Nephron (organoid): ENCODE measurements at regions not wholly inside any gene's neighbourhood (a gene's known extent, or its start where the extent isn't known, plus 50 kb on each side); places are given as distances from the start of the nearest gene placed in this dataset.

Source experiments
- H3K27ac Mint-ChIP-seq, 3 experiments: 2 replicates each; pipeline ENCODE4 v1.8.0; 2020; ENCODE audit warnings: mixed read lengths in 3 of 3, mild to moderate bottlenecking in 2 of 3, moderate library complexity in 1 of 3
- H3K27me3 Mint-ChIP-seq: 2 replicates; pipeline ENCODE4 v1.8.0; 2021; ENCODE audit warnings: low read depth, mild to moderate bottlenecking, moderate library complexity, mixed read lengths
- H3K36me3 Mint-ChIP-seq: 2 replicates; pipeline ENCODE4 v1.8.0; 2020; ENCODE audit warnings: low read depth, mixed read lengths
- H3K4me1 Mint-ChIP-seq: 2 replicates; pipeline ENCODE4 v1.8.0; 2020; ENCODE audit warnings: mixed read lengths
- H3K4me3 Mint-ChIP-seq, 3 experiments: 2 replicates each; pipeline ENCODE4 v1.8.0; 2020; ENCODE audit warnings: mild to moderate bottlenecking in 3 of 3, mixed read lengths in 3 of 3, moderate library complexity in 2 of 3
- H3K9me3 Mint-ChIP-seq: 2 replicates; pipeline ENCODE4 v1.8.0; 2020; ENCODE audit warnings: mixed read lengths
- TF ChIP-seq, protein P1 (sequence below), 3 experiments: fragments of 200-600 bp; sonication (generic); IDR thresholded peaks; one replicate each; pipeline ENCODE4 v1.5.0; 2021; ENCODE audit warnings: antibody characterized with exemption in 3 of 3; ENCODE audit not compliant: unreplicated experiment in 3 of 3

DNA sequence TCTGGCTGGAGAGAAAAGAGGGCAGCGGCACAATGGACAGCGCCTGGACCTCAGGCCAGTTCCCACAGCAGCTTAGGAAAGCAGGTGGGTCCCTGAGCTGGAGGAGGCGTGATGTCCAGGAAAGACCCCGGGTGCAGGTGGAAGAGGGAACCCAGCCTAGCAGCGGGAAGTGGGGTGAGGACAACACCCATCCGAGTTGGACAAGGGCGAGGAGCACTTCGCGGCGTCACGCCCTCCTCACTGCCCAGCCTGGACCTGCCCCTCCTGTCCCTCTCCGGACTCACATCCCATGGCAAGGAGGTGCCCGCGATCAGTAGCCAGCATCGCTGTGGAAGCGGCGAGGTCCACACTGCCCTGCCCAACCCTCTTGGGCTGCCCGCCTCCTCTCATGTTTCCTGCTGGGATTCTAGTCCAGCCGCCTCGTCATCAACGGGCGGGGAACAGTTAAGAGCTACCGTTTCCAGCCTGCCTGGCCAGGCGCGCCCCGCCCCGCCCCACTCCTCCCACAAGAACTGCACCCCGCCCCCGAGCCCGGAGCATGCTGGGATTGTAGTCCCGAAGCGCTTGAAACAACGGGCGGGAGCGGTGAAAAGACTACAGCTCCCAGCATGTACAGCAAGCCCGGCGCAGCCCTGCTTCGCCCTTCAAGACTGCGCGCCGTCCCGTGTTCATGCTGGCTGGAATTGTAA is 930.6 kb upstream of the ZNF722 start:
- Mint-ChIP-seq H3K9me3 (peaks cover 64% of the 10 kb centered on the region), H3K4me3 (no peak overlapping the region), H3K36me3 (peaks cover 8% of the 10 kb centered on the region), H3K27me3 (no peaks in the 10 kb centered on the region), H3K27ac (no peak overlapping the region), H3K4me1 (no peaks in the 10 kb centered on the region)
- TF ChIP-seq, protein P1, sequence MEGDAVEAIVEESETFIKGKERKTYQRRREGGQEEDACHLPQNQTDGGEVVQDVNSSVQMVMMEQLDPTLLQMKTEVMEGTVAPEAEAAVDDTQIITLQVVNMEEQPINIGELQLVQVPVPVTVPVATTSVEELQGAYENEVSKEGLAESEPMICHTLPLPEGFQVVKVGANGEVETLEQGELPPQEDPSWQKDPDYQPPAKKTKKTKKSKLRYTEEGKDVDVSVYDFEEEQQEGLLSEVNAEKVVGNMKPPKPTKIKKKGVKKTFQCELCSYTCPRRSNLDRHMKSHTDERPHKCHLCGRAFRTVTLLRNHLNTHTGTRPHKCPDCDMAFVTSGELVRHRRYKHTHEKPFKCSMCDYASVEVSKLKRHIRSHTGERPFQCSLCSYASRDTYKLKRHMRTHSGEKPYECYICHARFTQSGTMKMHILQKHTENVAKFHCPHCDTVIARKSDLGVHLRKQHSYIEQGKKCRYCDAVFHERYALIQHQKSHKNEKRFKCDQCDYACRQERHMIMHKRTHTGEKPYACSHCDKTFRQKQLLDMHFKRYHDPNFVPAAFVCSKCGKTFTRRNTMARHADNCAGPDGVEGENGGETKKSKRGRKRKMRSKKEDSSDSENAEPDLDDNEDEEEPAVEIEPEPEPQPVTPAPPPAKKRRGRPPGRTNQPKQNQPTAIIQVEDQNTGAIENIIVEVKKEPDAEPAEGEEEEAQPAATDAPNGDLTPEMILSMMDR (IDR thresholded peaks at IDR 0.05; ENCODE audit: unreplicated experiment in 3 of 3): no peak

DNA sequence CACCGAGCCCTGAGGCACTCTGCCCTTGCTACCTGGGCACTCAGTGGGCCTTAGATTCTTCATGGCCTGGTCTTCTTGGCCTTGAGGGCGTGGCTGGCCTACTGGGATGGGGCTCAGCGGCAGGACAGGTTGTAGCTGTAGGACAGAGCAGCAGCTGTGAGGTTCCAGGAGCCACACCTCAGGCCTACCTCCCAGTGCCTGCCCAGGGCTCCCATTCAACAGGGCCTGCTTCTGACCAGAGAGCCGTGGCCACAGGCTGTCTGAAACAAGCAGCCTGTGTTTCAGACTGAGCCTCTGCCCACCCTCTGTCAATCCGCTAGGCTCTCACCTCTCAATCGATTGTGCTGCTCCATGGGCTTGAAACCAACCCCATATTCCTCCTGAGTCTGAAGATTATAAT is 928.0 kb upstream of the ZNF722 start:
- Mint-ChIP-seq H3K4me3 (no peak overlapping the region), H3K27ac (no peak overlapping the region), H3K36me3 (peaks cover 8% of the 10 kb centered on the region), H3K4me1 (no peaks in the 10 kb centered on the region), H3K27me3 (no peaks in the 10 kb centered on the region), H3K9me3 (peaks cover 76% of the 10 kb centered on the region)
- TF ChIP-seq, protein P1 (IDR thresholded peaks at IDR 0.05; ENCODE audit: unreplicated experiment in 3 of 3): no peak

DNA sequence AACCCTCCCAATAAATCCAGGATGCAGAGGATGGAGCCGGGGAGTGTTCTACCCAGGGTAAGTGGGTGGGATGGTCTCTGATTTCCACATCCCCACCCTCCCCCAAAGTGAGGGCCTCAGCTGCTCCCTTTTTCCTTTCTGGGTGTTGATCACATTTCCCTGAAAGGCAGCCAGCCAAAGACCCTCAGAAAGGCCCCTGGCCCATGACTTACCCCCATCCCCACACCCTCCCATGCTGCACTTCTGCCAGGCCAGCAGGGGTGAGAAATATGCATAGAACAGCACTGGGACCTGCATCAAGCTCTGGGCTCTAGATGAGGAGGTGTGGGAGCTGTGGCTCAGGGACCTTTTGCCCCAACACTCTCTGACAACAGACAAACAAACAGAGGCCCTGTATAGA is 927.3 kb upstream of the ZNF722 start:
- TF ChIP-seq, protein P1 (IDR thresholded peaks at IDR 0.05; ENCODE audit: unreplicated experiment in 3 of 3): no peak
- peaks cover 76% of the 10 kb centered on the region for H3K9me3 Mint-ChIP-seq
- no peaks in the 10 kb centered on the region for H3K27me3 Mint-ChIP-seq

DNA sequence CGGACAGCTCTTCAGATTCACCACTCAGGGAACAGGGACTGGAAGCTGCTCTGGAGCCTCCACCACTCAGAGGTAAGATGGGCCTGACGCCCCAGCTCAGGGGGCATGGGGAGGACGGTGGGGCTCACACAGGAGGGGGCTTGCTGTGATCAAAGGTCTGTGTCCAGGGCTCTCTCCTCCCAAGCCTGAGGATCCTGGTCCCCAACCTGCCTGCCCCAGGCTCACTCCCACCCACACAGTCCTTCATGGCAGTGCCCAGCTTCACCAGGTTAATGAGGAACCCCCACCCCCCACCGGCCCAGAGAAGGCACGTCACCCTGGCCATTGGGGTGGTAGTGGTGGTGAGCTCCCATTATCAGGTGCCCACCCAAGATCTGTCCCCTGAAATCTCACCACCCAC is 926.7 kb upstream of the ZNF722 start:
- Mint-ChIP-seq H3K4me3 (no peak overlapping the region), H3K9me3 (peaks cover 75% of the 10 kb centered on the region), H3K4me1 (no peaks in the 10 kb centered on the region), H3K27ac (no peak overlapping the region), H3K36me3 (peaks cover 8% of the 10 kb centered on the region), H3K27me3 (no peaks in the 10 kb centered on the region)
- TF ChIP-seq, protein P1 (IDR thresholded peaks at IDR 0.05; ENCODE audit: unreplicated experiment in 3 of 3): no peak

More for the DNA sequence above, 927.3 kb upstream of the ZNF722 start:
- no peak overlapping the region for H3K4me3 Mint-ChIP-seq
- peaks cover 8% of the 10 kb centered on the region for H3K36me3 Mint-ChIP-seq
- H3K27ac Mint-ChIP-seq: no peak overlapping the region
- H3K4me1 Mint-ChIP-seq: no peaks in the 10 kb centered on the region

DNA sequence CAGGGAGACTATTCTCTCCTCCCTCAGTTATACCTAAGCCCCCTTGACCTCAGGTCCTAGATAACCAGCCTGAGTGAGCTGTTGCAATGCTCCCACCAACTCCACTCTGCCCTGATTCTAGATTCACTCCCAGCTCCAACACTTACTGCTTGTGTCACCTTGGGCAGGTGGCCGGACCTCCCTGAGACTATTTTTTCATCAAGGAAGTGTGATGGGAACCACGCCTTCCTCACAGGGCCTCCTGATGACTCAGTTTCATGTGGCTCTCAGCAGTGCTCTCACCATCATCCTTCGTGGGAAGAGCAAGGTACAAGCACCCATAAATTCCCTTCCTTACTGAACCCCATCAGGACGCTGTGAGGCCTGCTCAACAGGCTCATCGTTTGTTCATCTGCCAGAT is 925.8 kb upstream of the ZNF722 start:
- Mint-ChIP-seq H3K4me1 (no peaks in the 10 kb centered on the region), H3K9me3 (peaks cover 71% of the 10 kb centered on the region), H3K36me3 (peaks cover 8% of the 10 kb centered on the region), H3K27ac (no peak overlapping the region), H3K27me3 (no peaks in the 10 kb centered on the region), H3K4me3 (no peak overlapping the region)
- TF ChIP-seq, protein P1 (IDR thresholded peaks at IDR 0.05; ENCODE audit: unreplicated experiment in 3 of 3): no peak

DNA sequence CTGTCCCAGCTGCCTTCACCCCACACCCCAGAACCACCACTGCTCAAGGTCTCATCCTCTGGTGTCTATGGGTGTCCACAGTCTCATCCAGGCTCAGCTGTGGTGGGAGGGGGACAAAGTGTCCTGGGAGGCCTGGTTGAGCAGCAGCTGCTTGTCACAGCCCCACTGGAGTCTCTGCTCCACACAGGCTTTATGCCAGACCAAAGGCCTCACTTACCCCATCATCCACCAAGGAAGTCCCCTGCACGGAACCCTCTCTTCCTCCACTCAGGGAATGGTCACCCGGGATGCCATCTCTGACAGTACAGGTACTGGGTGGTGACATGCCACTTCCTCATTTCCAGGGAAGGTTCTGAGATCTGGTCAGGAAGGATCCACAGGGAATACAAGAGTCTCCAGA is 925.4 kb upstream of the ZNF722 start:
- H3K27ac Mint-ChIP-seq: no peak overlapping the region
- H3K4me3 Mint-ChIP-seq: no peak overlapping the region
- peaks cover 70% of the 10 kb centered on the region for H3K9me3 Mint-ChIP-seq
- TF ChIP-seq, protein P1 (IDR thresholded peaks at IDR 0.05; ENCODE audit: unreplicated experiment in 3 of 3): no peak
- H3K27me3 Mint-ChIP-seq: no peaks in the 10 kb centered on the region
- H3K36me3 Mint-ChIP-seq: peaks cover 8% of the 10 kb centered on the region
- no peaks in the 10 kb centered on the region for H3K4me1 Mint-ChIP-seq
